ENCODE measurements at regions not wholly inside any gene's neighbourhood (a gene's known extent, or its start where the extent isn't known, plus 50 kb on each side); places are given as distances from the start of the nearest gene placed in this dataset.

- TF ChIP-seq CTCF (IDR thresholded peaks at IDR 0.05; ENCODE audit: poor library complexity) (no peak), EZH2 (IDR thresholded peaks at IDR 0.05; ENCODE audit: borderline replicate concordance) (no peak), EZH2phosphoT487 (IDR thresholded peaks at IDR 0.05; ENCODE audit: low read depth, severe bottlenecking, unreplicated experiment) (no peak)
Observed at GRCh38 chr13:73177017-73177416, 118.2 kb downstream of the KLF5 start.

All from hepatocyte (in vitro differentiated cells).